Astrocyte of the spinal cord (primary cell): ENCODE measurements at regions not wholly inside any gene's neighbourhood (a gene's known extent, or its start where the extent isn't known, plus 50 kb on each side); places are given as distances from the start of the nearest gene placed in this dataset.

ENCODE experiments used
- DNase-seq: peaks from one replicate; pipeline ENCODE4 v3.0.0; 2011; ENCODE audit warnings: low read depth, low spot score
- H3K4me3 ChIP-seq: 2 replicates; pipeline ENCODE4 v1.5.1; 2011; ENCODE audit warnings: low read depth, mild to moderate bottlenecking, low read length, moderate library complexity
- in situ Hi-C: cut with HindIII; loops from 2 replicates; pipeline ENCODE4 v1.10.0; 2017; ENCODE audit warnings: low sequenced_read_pairs
- TF ChIP-seq, protein P1 (sequence below): IDR thresholded peaks from 2 replicates; pipeline ENCODE4 v1.5.1; 2012; ENCODE audit warnings: low read depth, mild to moderate bottlenecking, low read length, inconsistent platforms

DNA sequence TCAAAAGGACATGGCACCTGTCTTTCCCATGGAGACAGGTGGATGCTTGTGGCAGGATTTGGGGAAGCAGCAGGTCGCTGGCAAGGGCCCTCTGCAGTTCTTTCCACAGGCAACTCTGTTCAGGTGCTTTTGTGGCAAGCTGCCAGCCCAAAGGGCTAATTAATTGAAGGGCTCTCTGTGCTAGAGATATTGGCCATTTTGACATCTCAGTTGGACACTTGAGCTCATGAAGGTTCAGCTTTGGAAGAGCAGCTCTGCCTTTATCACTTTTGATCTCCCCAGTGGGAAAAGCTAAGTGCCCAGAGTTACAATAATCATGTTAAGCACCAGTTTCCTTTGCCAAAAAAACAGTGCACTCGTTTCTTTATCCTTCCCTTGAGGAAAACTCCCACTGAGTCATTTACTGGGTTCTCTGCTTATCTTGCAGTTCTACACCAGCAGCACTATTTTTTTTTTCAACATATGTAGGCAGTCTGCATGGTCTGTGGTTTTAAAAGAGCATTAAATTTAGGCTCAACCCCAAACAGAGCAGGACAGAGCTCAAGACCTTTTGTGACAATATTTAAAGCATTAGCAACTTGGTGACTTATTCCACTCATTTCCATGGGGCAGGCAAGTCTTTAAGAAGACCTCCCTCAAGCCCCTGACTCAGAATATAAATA lies 336.4 kb upstream of the RASGEF1B start:
- no peak for DNase-seq
- H3K4me3 ChIP-seq, result no peak overlapping the region
- TF ChIP-seq, protein P1, sequence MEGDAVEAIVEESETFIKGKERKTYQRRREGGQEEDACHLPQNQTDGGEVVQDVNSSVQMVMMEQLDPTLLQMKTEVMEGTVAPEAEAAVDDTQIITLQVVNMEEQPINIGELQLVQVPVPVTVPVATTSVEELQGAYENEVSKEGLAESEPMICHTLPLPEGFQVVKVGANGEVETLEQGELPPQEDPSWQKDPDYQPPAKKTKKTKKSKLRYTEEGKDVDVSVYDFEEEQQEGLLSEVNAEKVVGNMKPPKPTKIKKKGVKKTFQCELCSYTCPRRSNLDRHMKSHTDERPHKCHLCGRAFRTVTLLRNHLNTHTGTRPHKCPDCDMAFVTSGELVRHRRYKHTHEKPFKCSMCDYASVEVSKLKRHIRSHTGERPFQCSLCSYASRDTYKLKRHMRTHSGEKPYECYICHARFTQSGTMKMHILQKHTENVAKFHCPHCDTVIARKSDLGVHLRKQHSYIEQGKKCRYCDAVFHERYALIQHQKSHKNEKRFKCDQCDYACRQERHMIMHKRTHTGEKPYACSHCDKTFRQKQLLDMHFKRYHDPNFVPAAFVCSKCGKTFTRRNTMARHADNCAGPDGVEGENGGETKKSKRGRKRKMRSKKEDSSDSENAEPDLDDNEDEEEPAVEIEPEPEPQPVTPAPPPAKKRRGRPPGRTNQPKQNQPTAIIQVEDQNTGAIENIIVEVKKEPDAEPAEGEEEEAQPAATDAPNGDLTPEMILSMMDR, result no peak
- in situ Hi-C loops, result no loop called here

DNA sequence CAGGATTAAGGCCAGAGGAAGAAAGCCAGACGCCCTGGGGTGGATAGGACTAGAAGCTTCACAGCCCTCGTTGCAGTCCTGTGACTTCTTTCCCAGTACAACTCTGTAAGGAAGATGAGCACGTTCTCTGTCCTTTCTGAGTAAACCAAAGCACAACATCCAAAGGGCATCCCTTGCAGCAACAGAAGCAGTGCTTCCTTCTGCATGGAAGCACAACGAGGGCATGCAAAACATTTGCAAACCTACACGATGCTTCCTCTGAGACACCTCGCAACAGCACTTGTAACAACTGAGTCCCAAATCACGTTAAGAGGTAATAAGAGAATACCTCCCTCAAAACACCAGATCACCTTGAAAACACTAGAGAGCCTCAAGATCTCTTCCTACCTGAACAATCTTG lies 335.7 kb upstream of the RASGEF1B start:
- DNase-seq, result no peak
- TF ChIP-seq, protein P1, result no peak
- in situ Hi-C loops, result no loop called here
- no peak overlapping the region for H3K4me3 ChIP-seq

DNA sequence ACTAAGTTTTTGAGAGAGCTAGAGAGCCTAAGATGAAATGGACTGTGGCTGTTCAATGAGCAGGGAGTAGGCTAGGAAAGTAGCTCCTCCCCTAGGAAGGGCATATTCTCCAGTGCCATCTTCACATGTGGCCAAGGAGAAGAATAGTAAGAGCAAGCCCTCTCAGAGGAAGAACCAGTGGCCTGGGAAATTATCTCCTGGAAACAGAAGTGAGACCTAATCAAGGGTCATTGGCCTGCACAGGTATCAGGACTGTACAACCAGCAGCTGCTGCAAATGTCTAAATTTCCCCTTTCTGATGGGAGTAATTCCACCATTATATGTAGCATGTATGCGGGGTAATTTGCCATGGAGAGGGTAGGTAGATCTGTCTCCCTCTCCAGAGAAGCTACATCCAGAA lies 334.8 kb upstream of the RASGEF1B start:
- H3K4me3 ChIP-seq, result no peak overlapping the region
- in situ Hi-C loops, result no loop called here
- TF ChIP-seq, protein P1, result no peak
- no peak for DNase-seq

DNA sequence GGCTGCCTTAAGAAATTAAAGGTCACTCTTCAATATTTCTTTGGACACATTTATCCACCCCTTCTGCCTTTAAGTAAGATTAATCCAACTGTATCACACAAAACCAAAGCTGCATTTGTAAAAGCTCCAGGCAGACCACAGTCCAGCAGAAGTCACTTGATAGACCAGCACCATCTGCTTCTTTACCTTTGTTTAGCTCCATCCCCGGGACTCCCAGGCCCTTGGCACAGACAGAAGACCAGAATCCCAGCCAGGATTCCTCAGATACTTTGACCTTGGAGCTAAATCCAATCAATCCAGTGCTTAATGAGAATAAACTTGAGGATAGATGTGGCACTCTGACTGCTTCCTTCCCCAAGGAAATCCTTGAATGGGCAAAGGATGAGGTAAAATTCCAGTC lies 333.1 kb upstream of the RASGEF1B start:
- TF ChIP-seq, protein P1, result no peak
- H3K4me3 ChIP-seq, result no peak overlapping the region
- in situ Hi-C loops, result no loop called here
- no peak for DNase-seq

DNA sequence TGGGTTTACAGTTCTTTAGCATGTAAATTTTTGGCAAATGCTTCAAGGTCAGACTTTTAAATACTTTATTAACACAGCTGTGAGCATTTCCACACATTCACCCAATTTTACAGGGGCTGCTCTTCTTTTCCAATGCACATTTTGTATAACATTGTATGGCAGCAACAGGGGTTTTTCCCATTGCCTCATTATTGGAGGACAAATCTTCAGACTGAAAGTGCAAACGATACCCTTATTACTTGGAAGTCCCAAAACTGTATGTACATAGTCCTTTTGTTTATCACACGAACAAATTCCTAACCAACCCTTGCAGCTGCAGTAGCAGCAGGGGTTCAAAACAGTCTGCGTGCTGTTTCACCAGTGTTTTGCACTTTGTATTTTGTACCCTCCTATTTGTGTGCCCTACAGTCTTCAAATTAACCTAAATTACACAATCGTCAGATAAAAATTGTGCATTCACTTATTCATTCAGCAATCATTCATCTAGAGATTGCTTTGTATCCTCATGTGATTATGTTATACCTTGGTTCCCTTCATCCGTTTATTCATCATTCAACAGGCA lies 330.7 kb upstream of the RASGEF1B start:
- in situ Hi-C loops, result no loop called here
- TF ChIP-seq, protein P1, result no peak
- no peak overlapping the region for H3K4me3 ChIP-seq
- no peak for DNase-seq

DNA sequence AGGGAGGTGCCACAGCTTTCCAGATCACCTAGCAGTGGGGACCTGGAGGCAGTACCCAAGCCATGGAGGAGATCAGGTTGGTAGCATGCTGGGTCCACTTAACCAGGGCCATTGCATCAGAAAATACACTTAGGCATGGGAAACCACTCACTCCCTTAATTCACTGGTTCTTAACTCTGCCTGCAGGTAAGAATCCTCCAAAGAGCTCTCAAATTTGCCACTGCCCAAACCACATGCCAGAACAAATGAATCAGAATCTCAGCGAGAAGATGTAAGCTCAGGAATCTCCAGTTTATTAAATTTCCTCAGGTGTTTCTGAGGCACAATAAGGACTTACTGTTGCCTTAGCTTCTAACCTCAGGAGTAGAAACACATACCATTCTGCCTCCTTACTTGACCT lies 327.7 kb upstream of the RASGEF1B start:
- TF ChIP-seq, protein P1, result no peak
- DNase-seq, result no peak
- in situ Hi-C loops, result no loop called here
- no peak overlapping the region for H3K4me3 ChIP-seq
